ENCODE measurements at regions not wholly inside any gene's neighbourhood (a gene's known extent, or its start where the extent isn't known, plus 50 kb on each side); places are given as distances from the start of the nearest gene placed in this dataset.

- no peak for TF ChIP-seq CTCF (IDR thresholded peaks at IDR 0.05)
- Histone ChIP-seq H3K4me1 (no peaks in the 10 kb centered on the region), H3K9me3 (no peaks in the 10 kb centered on the region)
These were observed 1253.5 kb upstream of the CDH6 start for GRCh38 chr5:29939988-29940387.

GRCh38 chr5:29935371-29935770 lies 1258.1 kb upstream of the CDH6 start:
- DNase-seq (ENCODE audit: low spot score): no peak
- Histone ChIP-seq H3K27ac (no peak overlapping the region), H3K4me1 (no peaks in the 10 kb centered on the region), H3K36me3 (no peaks in the 10 kb centered on the region), H3K9me3 (no peaks in the 10 kb centered on the region), H3K27me3 (no peaks in the 10 kb centered on the region), H3K4me3 (no peak overlapping the region)
- TF ChIP-seq CTCF (IDR thresholded peaks at IDR 0.05): no peak

More at GRCh38 chr5:29939988-29940387, 1253.5 kb upstream of the CDH6 start:
- no peak for DNase-seq (ENCODE audit: low spot score)
- no peaks in the 10 kb centered on the region for H3K27me3 ChIP-seq
- H3K36me3 ChIP-seq: no peaks in the 10 kb centered on the region
- no peak overlapping the region for H3K27ac ChIP-seq
- no peak overlapping the region for H3K4me3 ChIP-seq

- H3K9me3 ChIP-seq: no peaks in the 10 kb centered on the region
- H3K27ac ChIP-seq: no peak overlapping the region
- no peaks in the 10 kb centered on the region for H3K4me1 ChIP-seq
- no peaks in the 10 kb centered on the region for H3K27me3 ChIP-seq
- no peak overlapping the region for H3K4me3 ChIP-seq
- no peak for TF ChIP-seq CTCF (IDR thresholded peaks at IDR 0.05)
- H3K36me3 ChIP-seq: no peaks in the 10 kb centered on the region
- DNase-seq (ENCODE audit: low spot score): no peak
These were observed 1263.2 kb upstream of the CDH6 start for GRCh38 chr5:29930316-29930715.

- H3K36me3 ChIP-seq: no peaks in the 10 kb centered on the region
- no peaks in the 10 kb centered on the region for H3K27me3 ChIP-seq
- TF ChIP-seq CTCF (IDR thresholded peaks at IDR 0.05): no peak
- H3K4me3 ChIP-seq: no peak overlapping the region
- H3K4me1 ChIP-seq: no peaks in the 10 kb centered on the region
- no peaks in the 10 kb centered on the region for H3K9me3 ChIP-seq
- no peak overlapping the region for H3K27ac ChIP-seq
- no peak for DNase-seq (ENCODE audit: low spot score)
These were observed 1269.4 kb upstream of the CDH6 start for GRCh38 chr5:29924107-29924506.

- no peak for DNase-seq (ENCODE audit: low spot score)
These were observed 1287.7 kb upstream of the CDH6 start for GRCh38 chr5:29905626-29906353.

More at GRCh38 chr5:29905626-29906353, 1287.7 kb upstream of the CDH6 start:
- TF ChIP-seq CTCF (IDR thresholded peaks at IDR 0.05): no peak
- H3K27me3 ChIP-seq: no peaks in the 10 kb centered on the region
- no peaks in the 10 kb centered on the region for H3K4me1 ChIP-seq
- no peak overlapping the region for H3K27ac ChIP-seq
- no peaks in the 10 kb centered on the region for H3K36me3 ChIP-seq
- H3K9me3 ChIP-seq: no peaks in the 10 kb centered on the region
- H3K4me3 ChIP-seq: no peak overlapping the region
